Activated CD8-positive, alpha-beta memory T cell treated with anti-CD3 and anti-CD28 coated beads, Interleukin-2, amount 50 U/mL, for 1 hour (primary cell): ENCODE measurements at regions not wholly inside any gene's neighbourhood (a gene's known extent, or its start where the extent isn't known, plus 50 kb on each side); places are given as distances from the start of the nearest gene placed in this dataset.
"Not testable (repeated sequence)": the region's sequence is repeated elsewhere in the genome, so short reads cannot be mapped to it uniquely, and the experiment has no call there.

Source experiments
- DNase-seq: peaks from one replicate; pipeline ENCODE4 v3.0.0-alpha.2; 2020; ENCODE audit errors: extremely low read depth

DNA sequence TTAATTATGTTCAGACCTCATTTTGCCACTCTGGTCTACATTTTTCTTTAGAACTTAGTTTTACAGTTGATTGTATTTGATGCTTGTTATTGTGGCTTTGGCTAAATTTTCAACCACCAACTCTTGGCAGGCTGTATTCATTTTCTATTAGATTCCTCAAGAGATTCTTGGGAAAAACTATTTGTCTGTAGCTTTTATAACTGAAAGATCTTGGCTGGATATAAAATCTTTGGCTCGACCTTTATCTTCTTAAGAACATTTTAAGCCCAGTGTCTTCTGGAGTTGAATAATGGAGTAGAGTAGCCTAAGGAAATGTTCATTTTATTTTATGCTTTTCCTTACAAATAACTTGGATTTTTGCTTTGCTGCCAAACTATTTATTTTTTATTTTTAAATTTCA lies 848.5 kb downstream of the PCDH17 start:
- no peak for DNase-seq

DNA sequence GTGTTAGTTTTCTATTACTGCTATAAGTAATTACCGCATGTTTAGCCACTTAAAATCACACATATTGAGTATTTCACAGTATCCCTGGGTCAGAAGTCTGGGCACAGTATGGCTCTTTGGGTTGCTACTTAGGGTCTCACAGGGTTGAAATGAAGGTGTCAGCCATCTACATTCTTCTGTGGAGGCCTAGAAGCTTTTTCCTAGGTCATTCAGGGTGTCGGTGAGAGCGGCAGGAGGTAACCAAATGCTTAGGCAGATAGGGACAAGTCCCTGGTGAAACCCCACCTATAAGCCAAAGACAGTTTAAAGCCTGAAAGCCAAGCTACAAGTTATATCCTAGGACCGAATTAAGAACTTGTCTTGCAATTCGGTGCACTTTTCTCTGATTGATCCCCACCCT lies 856.7 kb downstream of the PCDH17 start:
- DNase-seq: no peak

DNA sequence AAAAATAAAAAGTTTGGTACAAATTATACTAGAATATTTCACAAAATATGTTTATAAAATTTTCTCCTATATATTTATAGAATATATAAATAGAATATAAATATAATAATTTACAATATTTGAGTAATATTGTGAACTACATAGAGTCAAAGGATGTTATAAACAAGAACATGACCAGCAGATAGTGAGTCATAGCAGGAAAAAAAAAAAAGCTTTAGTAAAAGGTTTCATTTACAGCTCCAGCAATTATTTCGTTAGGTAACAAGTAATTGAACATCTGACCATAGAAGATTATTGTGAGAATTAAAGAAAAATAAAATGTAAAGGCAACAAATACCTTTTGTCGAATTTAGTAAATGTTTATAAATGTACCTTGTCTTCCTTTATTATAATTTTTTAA lies 864.1 kb downstream of the PCDH17 start:
- no peak for DNase-seq

DNA sequence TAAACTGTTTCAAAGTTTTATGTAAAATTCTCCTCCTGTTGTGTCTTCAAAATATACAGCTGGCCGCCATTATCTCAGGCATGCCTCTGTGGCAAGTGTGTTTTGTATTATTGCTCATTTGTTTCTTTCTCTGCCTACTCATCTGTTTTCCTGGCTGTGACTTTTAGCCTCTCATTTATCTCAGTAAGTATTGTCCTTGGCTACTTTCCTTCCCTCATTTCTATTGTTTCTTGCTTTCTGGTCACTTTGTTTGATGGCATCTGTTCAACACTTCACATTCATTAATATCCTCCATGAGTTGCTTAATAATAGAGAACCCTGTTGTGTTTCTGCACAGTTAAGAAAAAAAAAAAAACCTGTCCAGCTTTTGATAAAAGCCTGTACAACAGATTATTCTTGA lies 869.4 kb downstream of the PCDH17 start:
- no peak for DNase-seq

DNA sequence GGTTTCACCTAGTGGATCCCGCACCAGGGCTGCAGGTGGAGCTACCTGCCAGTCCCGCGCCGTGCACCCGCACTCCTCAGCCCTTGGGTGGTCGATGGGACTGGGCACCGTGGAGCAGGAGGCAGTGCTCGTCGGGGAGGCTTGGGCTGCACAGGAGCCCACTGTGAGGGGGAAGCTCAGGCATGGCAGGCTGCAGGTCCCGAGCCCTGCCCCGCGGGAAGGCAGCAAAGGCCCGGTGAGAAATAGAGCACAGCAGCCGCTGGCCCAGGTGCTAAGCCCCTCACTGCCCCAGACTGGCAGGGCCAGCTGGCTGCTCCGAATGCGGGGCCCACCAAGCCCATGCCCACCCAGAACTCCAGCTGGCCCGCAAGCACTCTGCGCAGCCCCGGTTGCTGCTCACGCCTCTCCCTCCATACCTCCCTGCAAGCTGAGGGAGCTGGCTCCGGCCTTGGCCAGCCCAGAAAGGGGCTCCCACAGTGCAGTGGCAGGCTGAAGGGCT lies 872.7 kb downstream of the PCDH17 start:
- DNase-seq: not testable (repeated sequence)

DNA sequence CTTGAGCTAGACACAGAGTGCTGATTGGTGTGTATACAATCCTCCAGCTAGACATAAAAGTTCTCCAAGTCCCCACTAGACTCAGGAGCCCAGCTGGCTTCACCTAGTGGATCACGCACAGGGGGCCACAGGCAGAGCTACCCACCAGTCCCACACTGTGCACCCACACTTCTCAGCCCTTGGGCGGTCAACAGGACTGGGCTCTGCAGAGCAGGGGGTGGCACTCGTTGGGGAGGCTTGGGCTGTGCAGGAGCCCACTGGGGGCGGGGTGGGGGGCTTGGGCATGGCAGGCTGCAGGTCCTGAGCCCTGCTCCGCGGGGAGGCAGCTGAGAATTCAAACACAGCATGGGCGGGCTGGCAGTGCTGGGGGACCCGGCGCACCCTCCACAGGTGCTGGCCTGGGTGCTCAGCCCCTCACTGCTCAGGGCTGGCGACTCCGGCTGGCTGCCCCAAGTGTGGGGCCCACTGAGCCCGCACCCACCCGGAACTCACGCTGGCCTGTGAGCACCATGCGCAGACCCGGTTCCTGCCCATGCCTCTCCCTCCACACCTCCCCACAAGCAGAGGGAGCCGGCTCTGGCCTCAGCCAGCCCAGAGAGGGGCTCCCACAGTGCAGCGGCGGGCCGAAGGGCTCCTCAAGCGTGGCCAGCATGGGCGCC lies 873.8 kb downstream of the PCDH17 start:
- not testable (repeated sequence) for DNase-seq

DNA sequence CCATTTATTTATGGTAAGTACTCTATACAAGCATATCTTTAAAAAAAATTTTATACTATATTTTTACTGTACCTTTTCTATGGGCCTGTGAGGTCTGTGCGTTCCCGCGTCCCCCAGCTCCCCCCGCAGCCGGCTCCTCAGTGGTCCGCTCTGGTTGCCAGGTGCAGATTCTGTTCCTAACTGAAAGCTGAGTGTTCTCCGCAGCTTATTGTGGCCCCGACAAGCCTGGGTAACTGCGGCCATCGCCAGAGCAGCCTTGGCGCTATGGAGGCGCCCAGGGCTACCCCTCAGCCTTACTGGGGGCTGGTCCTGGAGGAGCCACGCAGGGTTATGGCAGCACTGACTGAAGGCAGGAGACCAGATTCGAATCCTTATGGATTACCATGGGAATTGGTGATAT lies 896.8 kb downstream of the PCDH17 start:
- DNase-seq: no peak

DNA sequence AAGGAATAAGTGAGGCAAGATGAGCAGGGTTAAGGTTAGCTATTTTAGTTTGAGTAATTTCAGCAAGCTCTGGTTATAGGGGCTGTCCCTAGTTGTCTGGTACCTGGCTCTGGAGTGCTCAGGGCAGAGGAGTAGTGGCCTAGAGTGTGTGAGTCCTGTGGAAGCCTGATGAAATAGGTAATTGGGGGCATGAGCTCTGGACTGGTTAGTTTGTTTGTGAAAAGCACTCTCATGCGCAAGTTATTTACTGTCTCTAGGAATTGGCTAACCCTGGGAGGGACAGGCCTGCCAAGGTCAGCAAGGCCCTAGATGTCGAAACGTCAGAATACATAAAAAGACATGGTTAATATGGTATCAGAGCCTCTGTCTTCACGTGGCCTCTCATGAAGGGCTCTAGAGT lies 900.1 kb downstream of the PCDH17 start:
- no peak for DNase-seq

DNA sequence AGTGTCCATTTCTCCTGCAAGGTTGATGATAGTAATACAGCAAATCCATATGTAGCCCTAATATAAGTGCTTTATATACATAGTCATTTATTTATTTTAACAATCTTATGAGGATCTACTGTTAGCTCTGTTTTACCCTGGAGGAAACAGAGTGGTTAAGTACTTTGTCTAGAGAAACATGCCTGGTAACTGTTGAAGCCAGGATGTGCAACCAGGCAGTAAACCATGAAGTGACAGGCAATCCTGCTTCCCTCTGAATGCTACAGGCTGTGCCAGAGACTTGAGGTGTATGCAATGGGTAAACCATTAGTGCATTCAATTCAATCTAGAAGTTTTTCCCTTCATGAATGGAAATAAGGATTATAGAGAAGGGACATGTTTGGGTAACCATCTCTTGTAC lies 911.0 kb downstream of the PCDH17 start:
- DNase-seq: no peak

DNA sequence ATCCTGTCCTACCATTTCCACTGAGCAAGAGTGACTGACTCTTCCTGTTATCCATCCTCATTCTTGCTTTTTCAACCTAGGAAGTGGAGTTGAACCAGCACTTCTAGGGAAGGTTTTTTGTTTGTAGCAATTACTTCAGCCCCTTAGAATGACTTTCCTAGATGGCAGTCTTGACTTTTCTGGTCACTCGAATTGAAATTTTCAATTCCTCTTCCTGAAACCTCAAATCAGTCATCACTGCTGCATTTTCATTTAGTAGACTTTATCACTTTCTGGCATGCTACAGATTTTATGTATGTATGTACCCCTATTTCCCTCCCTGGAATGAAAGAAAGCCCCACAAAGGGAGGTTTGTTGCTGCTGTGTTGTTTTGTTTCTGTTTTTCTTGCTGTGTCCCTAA lies 915.9 kb downstream of the PCDH17 start:
- DNase-seq: no peak

DNA sequence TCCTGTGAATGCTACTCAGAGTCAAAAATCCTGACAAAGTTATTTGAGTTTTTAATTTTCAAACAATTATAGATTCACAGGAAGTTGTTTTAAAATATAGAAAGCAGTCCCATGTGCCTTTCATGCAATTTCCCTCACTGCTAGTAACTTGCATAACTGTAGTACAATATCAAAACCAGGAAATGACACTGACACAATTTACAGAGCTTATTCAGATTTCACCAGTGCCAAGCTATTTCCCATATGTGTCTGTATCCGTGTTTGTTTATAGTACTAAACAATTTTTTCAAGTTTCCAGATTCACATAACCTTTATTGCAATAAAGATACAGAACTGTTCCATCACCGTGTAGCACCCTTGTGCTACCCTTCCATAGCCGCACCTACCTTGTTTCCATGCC lies 934.6 kb downstream of the PCDH17 start:
- DNase-seq: no peak

DNA sequence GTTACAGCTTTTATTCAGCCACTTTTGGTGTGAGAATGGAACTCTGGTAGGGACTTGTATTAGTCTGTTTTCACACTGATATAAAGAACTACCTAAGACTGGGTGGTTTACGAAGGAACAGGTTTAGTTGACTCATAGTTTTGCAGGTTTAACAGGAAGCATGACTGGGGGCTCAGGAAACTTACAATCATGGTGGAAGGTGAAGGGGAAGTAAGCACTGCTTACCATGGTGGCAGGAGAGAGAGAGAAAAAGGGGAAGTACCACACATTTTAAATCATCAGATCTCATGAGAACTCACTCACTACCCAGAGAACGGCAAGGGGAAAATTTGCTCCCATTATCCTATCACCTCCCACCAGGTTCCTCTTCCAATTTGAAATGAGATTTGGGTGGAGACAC lies 942.2 kb downstream of the PCDH17 start:
- no peak for DNase-seq

DNA sequence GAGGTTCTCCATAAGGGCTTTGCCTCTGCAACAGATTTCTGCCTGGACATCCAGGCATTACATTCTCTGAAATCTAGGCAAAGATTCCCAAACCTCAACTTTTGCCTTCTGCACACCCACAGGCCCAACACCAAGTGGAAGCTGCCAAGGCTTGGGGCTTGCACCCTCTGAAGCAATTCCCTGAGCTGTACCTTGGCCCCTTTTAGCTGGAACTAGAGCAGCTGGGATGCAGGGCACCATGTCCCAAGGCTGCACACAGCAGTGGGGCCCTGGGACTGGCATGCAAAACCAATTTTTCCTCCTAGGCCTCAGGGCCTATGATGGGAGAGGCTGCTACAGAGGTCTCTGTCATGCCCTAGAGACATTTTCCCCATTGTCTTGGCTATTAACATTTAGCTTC lies 943.2 kb downstream of the PCDH17 start:
- no peak for DNase-seq

DNA sequence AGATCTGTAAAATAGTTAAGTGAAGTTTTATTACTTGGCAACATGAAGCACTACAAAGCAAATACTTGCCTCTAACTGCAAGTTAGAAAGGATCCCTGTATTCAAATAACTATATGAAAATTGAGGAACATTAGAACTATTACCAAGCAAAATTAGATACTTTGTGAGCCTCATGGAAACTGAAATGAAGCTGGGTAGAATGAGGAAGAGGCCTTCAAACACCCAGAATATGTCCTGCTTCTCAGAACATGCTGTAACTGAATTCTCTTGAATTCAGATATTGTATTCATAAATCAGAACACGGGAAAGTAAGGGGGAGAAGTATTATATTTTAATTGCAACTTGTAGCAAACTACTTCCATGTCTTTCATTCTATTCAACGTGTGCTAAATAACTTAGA lies 947.9 kb downstream of the PCDH17 start:
- no peak for DNase-seq

DNA sequence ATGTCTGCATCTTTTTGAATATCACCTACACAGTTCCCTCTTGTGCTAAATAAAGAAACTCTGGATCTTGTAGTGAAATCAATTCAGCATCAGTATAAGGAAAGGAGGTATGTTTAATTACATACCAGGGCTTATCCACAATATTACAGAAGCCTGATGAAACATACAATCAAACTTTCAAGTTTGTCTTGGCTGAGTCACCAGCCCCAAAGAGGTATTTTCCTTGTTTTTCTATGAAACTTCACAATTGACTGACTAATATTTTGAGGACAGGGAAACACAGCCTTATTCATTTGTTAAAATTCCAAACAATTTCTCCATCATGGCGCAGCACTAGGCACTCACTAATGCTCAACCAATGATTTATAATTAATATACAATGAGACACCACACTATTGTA lies 952.4 kb downstream of the PCDH17 start:
- no peak for DNase-seq

DNA sequence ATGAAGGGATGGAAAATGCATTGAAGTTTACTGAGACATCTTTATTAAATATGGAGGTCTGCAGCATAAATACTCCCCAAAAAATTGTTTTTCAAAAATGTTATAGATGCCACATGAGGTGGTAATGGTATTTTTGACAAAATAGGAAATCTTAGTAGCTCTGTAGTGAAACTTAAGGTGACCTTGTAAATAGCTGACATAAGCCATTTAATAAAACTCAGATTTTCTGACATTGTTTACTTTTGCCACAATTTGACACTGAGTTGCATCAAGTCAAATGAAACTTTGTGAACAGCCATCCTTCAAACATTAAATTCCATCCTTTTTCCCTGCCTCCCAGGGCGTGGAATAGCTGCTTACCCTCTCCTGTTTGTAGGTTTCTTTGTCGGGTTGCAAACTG lies 953.1 kb downstream of the PCDH17 start:
- no peak for DNase-seq

DNA sequence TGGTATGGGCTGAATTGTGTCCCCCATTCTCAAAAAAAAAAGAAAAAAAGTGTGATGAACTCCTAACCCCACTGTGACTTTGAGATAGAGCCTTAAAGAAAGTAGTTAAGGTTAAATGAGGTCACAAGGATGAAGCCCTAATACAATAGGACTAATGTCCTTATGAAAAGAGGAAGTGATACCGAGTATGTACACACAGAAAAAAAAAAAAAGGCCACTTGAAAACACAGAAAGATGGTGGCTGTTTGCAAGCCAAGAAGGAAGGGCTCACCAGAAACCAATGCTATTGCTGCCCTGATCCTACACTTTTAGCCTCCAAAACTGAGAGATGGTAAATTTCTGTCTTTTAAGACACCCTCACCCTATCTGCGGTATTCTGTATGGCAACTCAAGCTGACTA lies 955.6 kb downstream of the PCDH17 start:
- no peak for DNase-seq

DNA sequence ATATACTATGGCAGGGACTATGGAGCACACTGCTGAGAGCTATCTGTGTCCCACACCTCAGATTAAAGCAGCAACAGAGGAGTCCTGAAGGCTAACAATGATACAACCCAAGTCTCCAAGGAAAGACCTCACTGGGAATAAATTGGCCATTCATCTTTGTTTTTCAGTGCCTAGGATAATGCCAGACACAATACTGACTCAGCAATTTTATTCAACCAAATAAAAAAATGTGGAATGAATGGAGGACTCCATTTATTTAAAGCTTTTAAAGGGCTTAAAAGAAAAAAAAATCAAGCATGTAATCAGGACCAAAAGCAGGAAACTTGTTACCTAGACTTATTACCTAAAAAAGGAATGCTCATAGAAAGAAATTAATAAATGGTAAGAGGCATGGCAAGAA lies 960.5 kb downstream of the PCDH17 start:
- DNase-seq: no peak

DNA sequence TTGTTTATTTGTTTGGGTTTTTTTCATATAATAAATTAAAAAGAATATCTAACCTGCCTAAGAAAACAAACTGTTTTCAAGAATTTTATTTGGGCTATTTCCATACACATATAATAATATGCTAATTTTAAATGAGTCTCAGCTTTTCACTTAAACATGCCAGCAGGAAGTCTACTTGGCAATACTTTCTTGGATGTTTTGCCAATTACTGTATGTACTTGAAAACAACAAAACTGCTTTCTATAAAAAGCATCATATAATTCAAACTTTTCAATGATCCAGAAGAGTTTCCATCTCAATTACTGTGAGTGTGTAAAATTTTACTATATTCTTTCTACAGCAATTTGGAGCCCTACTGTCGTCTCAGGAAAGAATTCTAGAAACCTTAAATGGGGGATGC lies 961.2 kb downstream of the PCDH17 start:
- no peak for DNase-seq

DNA sequence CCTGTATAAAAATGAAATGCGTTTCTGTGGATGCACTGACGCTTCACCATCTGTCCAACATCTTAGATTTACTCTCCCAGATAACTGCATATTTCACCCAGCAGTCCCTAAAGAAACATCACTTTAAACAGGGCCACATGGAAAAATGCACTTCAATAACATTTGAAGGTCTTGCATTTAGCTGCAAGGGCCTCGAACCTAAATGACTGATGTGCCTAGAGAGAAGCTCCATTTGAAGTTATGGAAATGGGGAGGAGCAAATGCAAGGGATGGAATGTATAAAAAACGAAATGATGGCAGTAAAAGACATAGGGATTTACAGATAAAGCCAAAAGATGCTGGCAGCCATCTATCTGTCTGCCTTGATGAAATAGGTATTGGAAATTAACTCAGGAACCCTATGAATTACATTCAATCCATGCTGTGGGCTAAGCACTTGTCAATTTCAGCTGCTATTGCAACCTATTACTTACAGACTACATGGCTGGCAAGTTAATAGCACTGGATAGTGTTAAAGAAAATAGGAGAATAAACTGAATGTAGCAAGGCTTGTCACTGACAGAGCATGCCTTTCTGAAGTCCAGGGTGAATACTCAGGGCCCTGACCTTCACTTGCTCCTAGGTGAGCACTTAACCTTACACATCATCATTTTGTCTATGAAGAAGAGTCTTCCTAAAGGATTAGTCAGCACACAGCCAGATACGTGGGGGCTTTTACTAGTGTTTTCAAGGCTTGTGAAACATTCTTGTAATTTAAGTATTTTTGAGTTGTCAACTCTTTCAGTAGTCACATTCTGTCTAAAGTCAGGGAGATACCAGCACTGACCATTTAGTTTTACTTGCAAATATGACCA lies 963.4 kb downstream of the PCDH17 start:
- no peak for DNase-seq

DNA sequence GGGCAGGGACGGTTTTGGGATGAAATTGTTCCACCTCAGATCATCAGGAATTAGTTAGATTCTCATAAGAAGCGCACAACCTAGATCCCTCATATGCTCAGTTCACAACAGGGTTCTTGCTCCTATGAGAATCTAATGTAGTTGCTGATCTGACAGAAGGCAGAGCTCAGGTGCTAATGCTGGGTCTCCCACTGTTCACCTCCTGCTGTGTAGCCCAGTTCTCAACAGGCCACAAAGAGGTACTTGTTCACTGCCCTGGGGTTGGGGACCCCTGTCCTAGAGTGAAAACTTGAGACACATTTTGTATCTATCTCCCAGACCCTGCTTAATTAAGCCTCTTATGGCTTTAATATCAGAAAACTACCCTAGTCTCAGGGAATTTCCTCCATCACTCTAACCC lies 966.0 kb downstream of the PCDH17 start:
- no peak for DNase-seq

DNA sequence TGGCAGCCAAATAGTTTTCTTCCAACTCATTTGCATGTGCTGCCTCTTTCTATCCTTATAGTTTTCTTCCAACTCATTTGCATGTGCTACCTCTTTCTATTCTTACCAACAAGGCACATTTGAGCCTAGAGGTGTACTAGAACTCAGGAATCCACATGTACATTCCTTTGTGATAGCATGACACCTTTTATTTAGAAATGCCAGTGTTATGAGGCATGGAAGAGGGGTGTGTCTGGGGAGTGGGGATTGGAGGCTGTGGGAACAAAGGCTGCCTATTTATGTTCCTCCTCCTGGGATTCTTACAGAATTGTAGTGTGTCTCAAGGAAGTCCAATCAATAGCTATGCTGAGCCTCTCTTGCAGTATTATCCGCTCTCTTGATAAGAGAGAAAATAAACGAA lies 966.7 kb downstream of the PCDH17 start:
- no peak for DNase-seq

DNA sequence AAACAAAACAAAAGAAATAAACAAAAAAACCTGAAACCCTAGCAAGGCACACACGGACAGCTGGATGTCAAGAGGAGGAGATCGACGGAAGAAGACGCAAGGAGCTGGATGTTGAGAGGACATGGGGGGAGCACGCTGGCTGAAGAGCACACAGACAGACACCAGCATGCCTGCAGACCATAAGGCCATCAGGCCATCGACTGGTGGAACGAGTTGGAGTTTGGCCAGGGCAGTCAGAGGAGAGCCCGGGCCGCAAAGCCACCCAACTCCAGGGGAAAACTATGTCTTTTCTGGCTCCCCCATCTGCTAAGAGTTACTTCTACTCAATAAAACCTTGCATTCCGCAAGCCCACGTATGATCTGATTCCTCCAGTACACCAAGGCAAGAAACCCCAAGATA lies 979.6 kb downstream of the PCDH17 start:
- no peak for DNase-seq
